ENCODE measurements at regions not wholly inside any gene's neighbourhood (a gene's known extent, or its start where the extent isn't known, plus 50 kb on each side); places are given as distances from the start of the nearest gene placed in this dataset.

GRCh38 chr13:103965506-103966243 lies 899.5 kb upstream of the SLC10A2 start:
- ATAC-seq (ENCODE audit: low FRiP score) (no peak), DNase-seq (ENCODE audit: low spot score) (no peak)
- no peak for TF ChIP-seq CTCF (IDR thresholded peaks at IDR 0.05)

- DNase-seq (ENCODE audit: low spot score), result no peak
- TF ChIP-seq CTCF (IDR thresholded peaks at IDR 0.05), result no peak
- no peak for ATAC-seq (ENCODE audit: low FRiP score)
These were observed 895.6 kb upstream of the SLC10A2 start for GRCh38 chr13:103961784-103962183.

- ATAC-seq (ENCODE audit: low FRiP score) (no peak), DNase-seq (ENCODE audit: low spot score) (no peak)
- no peak for TF ChIP-seq CTCF (IDR thresholded peaks at IDR 0.05)
These were observed 894.9 kb upstream of the SLC10A2 start for GRCh38 chr13:103961129-103961528.

GRCh38 chr13:103960001-103960400 lies 893.8 kb upstream of the SLC10A2 start:
- no peak for TF ChIP-seq CTCF (IDR thresholded peaks at IDR 0.05)

GRCh38 chr13:103958691-103959090 lies 892.5 kb upstream of the SLC10A2 start:
- no peak for TF ChIP-seq CTCF (IDR thresholded peaks at IDR 0.05)
- DNase-seq (ENCODE audit: low spot score) (no peak), ATAC-seq (ENCODE audit: low FRiP score) (no peak)

More at GRCh38 chr13:103960001-103960400, 893.8 kb upstream of the SLC10A2 start:
- no peak for ATAC-seq (ENCODE audit: low FRiP score)
- no peak for DNase-seq (ENCODE audit: low spot score)

- no peak for DNase-seq (ENCODE audit: low spot score)
- TF ChIP-seq CTCF (IDR thresholded peaks at IDR 0.05), result no peak
- ATAC-seq (ENCODE audit: low FRiP score), result no peak
These were observed 891.7 kb upstream of the SLC10A2 start for GRCh38 chr13:103957939-103958338.

- ATAC-seq (ENCODE audit: low FRiP score) (no peak), DNase-seq (ENCODE audit: low spot score) (no peak)
- TF ChIP-seq CTCF (IDR thresholded peaks at IDR 0.05), result no peak
These were observed 887.6 kb upstream of the SLC10A2 start for GRCh38 chr13:103953859-103954258.

Data from omental fat pad (tissue), 3 donors.